Stomach (tissue), 8 donors: ENCODE measurements at regions not wholly inside any gene's neighbourhood (a gene's known extent, or its start where the extent isn't known, plus 50 kb on each side); places are given as distances from the start of the nearest gene placed in this dataset.

Experiments
- DNase-seq, 2 donors: peaks; one replicate each; pipeline versions ENCODE4 v3.0.0 to v3.0.0-alpha.2; 2013 to 2019
- H3K27ac ChIP-seq, 5 donors: fragments of 200-600 bp in 4 of 5; sonication (generic) in 4 of 5; one replicate each; pipeline ENCODE4 v1.5.1; 2013 to 2019; ENCODE audit warnings: mild to moderate bottlenecking in 1 of 5, moderate library complexity in 1 of 5
- H3K27me3 ChIP-seq, 3 donors: fragments of 200-600 bp; sonication (generic); one replicate each; pipeline ENCODE4 v1.5.1; 2017 to 2019; ENCODE audit warnings: mixed run types in 1 of 3
- H3K36me3 ChIP-seq, 4 donors: fragments of 200-600 bp; sonication (generic); 1 replicate in 3 of 4; 2 replicates in 1 of 4; pipeline ENCODE4 v1.5.1; 2016 to 2019
- H3K4me1 ChIP-seq, 4 donors: fragments of 200-600 bp; sonication (generic); one replicate each; pipeline ENCODE4 v1.5.1; 2016 to 2019
- H3K4me3 ChIP-seq, 4 donors: fragments of 200-600 bp; sonication (generic) in 3 of 4; one replicate each; pipeline ENCODE4 v1.5.1; 2016 to 2019; ENCODE audit warnings: mild to moderate bottlenecking in 1 of 4
- H3K9me3 ChIP-seq, 4 donors: fragments of 200-600 bp; sonication (generic); one replicate each; pipeline ENCODE4 v1.5.1; 2016 to 2019
- EP300 ChIP-seq: sonication (generic); formaldehyde crosslinking; IDR thresholded peaks from one replicate; pipeline ENCODE4 v1.6.1; 2017; ENCODE audit warnings: antibody characterized with exemption
- POLR2A ChIP-seq, 4 donors: fragments of 450-650 bp; IDR thresholded peaks; one replicate each; pipeline ENCODE4 v1.6.1; 2016; ENCODE audit warnings: antibody characterized with exemption in 4 of 4, control low read depth in 2 of 4, mild to moderate bottlenecking in 1 of 4, moderate library complexity in 1 of 4
- POLR2AphosphoS5 ChIP-seq, 3 donors: sonication (generic); formaldehyde crosslinking; IDR thresholded peaks; one replicate each; pipeline ENCODE4 v1.6.1; 2016; ENCODE audit warnings: antibody characterized with exemption in 3 of 3
- WGBS, 5 donors: extraction: QIAGEN DNeasy Blood & Tissue Kit in 3 of 5; methylation state at CpG; one replicate each; pipeline versions ENCODE4 v1.1.5 to v1.1.7; 2013 to 2018; 5-methylcytosine and 5-hydroxymethylcytosine counted together
- intact Hi-C: fragments of 100-400 bp; cut with DNase I; formaldehyde crosslinking; loops from one replicate; pipeline ENCODE4 v1.15.1; 2023; ENCODE audit warnings: low total_unique reads
- TF ChIP-seq, protein P1 (sequence below), 7 experiments: fragments of 450-650 bp in 4 of 7; fragments of 200-600 bp in 3 of 7; sonication (generic) in 3 of 7; IDR thresholded peaks; one replicate each; pipeline ENCODE4 v1.5.1; 2016 to 2019; ENCODE audit warnings: antibody characterized with exemption in 7 of 7, control low read depth in 2 of 7, mild to moderate bottlenecking in 1 of 7
- donor health status: healthy with polysubstance abuse.
- donor health status: Bipolar disorder and iron deficiency.
- donor health status: healthy.

DNA sequence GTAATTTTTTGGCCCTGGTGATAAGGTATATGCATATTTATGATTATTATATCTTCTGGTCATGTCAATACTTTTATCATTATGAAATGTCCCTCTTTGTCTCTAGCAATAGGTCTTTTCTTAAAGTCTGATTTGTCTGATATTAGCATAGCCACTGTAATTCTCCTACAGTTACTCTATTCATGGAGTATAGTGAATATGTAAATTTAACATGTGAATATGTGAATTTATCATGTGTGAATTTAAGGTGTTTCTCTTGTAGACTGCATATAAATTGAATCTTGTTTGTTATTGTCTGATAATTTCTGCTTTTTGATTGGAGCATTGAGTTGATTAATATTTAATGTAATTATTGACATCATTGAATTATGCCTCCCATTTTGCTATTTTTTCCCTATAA is 259.4 kb downstream of the HRH4 start:
- H3K36me3 ChIP-seq = no peaks in the 10 kb centered on the region
- H3K4me3 ChIP-seq = no peak overlapping the region
- no peaks in the 10 kb centered on the region for H3K9me3 ChIP-seq
- H3K4me1 ChIP-seq = no peaks in the 10 kb centered on the region
- H3K27me3 ChIP-seq = peaks cover 0 to 6% (median 0%) of the 10 kb centered on the region in 3 donors
- no peak for TF ChIP-seq POLR2AphosphoS5 (IDR thresholded peaks at IDR 0.05)
- no peak for TF ChIP-seq EP300
- TF ChIP-seq POLR2A (IDR thresholded peaks at IDR 0.05) = no peak
- H3K27ac ChIP-seq = no peak overlapping the region
- intact Hi-C loops = loop anchor here (10.0 kb wide), 2 partner anchors 235 to 365 kb away; no protein-coding TSS in a partner anchor
- no peak for DNase-seq

DNA sequence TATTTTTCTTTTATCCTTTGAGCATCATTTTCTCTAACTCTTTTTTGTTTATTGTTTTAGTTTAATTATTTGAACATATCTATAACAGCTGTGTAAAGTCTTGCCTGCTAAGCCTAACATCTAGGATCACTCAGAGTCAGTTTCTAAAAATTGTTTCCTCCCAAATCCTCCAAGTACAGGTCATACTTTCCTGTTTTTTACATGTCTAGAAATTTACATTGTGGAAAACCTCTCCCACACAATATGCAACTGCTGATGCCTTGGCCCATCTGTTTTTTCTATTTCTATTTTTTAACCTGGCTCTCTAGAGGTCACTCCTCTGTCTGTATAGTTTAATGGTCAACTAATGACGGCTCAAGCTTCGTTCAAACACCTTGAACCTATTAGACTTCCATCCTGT is 261.0 kb downstream of the HRH4 start:
- H3K36me3 ChIP-seq = no peaks in the 10 kb centered on the region
- H3K4me1 ChIP-seq = peaks cover 0 to under 1% (median 0%) of the 10 kb centered on the region in 4 donors
- no peak overlapping the region for H3K27ac ChIP-seq
- TF ChIP-seq, protein P1, sequence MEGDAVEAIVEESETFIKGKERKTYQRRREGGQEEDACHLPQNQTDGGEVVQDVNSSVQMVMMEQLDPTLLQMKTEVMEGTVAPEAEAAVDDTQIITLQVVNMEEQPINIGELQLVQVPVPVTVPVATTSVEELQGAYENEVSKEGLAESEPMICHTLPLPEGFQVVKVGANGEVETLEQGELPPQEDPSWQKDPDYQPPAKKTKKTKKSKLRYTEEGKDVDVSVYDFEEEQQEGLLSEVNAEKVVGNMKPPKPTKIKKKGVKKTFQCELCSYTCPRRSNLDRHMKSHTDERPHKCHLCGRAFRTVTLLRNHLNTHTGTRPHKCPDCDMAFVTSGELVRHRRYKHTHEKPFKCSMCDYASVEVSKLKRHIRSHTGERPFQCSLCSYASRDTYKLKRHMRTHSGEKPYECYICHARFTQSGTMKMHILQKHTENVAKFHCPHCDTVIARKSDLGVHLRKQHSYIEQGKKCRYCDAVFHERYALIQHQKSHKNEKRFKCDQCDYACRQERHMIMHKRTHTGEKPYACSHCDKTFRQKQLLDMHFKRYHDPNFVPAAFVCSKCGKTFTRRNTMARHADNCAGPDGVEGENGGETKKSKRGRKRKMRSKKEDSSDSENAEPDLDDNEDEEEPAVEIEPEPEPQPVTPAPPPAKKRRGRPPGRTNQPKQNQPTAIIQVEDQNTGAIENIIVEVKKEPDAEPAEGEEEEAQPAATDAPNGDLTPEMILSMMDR (IDR thresholded peaks at IDR 0.05) = no peak
- no peak for TF ChIP-seq POLR2AphosphoS5 (IDR thresholded peaks at IDR 0.05)
- TF ChIP-seq EP300 = no peak
- TF ChIP-seq POLR2A (IDR thresholded peaks at IDR 0.05) = no peak
- H3K9me3 ChIP-seq = no peaks in the 10 kb centered on the region
- 58 to 77% (median 71%) methylated on average over 2 of the region's 2 CpGs for WGBS, 5 donors
- no peak for DNase-seq
- peaks cover 0 to 9% (median 0%) of the 10 kb centered on the region in 3 donors for H3K27me3 ChIP-seq
- intact Hi-C loops = loop anchor here (10.0 kb wide), 2 partner anchors 237 to 367 kb away; no protein-coding TSS in a partner anchor
- no peak overlapping the region for H3K4me3 ChIP-seq

DNA sequence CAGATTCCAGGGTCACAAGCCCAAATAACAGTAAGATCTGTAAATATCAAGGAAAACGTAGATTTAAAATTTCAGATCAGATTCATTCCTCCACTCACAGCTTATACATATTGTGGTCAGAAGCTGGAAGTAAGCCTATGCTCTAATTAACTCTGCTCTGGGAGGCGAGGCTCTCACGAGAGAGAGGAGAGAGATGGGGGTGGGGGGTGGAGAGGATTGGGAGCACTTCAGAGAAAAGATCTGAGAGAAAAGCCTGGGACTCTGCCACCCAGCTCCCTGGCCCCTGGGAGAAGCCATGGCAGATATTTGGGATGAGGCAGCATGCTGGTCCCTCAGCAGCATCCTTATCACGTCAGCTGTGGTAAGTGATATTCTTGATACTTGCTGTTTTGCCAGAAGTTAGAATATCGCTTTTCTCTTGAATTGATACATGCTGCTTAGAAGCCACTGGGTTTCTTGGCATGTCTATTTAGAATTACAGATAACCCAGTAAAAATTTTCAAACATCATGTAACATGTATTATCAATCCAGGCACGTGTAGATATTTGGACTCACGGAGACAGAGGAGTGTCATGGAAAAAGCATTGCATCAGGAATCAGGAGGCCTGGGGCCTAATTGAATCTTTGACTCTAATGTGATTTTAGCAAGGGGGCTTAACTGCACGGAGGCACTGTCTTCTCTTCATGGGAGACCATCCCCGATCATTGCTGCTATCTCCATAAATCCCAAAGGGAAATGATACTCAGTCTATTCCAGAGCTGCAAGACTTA is 265.4 kb downstream of the HRH4 start:
- DNase-seq = no peak
- intact Hi-C loops = loop anchor here (5.0 to 10.0 kb wide), 3 partner anchors 129 to 371 kb away; no protein-coding TSS in a partner anchor
- Histone ChIP-seq H3K4me1 (peaks cover 0 to 10% (median 4%) of the 10 kb centered on the region in 4 donors), H3K9me3 (no peaks in the 10 kb centered on the region), H3K27me3 (peaks cover 0 to 17% (median 0%) of the 10 kb centered on the region in 3 donors), H3K36me3 (no peaks in the 10 kb centered on the region), H3K27ac (no peak overlapping the region), H3K4me3 (no peak overlapping the region)
- TF ChIP-seq, protein P1 (IDR thresholded peaks at IDR 0.05) = no peak
- TF ChIP-seq POLR2AphosphoS5 (IDR thresholded peaks at IDR 0.05) = no peak
- TF ChIP-seq EP300 = no peak
- no peak for TF ChIP-seq POLR2A (IDR thresholded peaks at IDR 0.05)
- WGBS, 5 donors = 56 to 71% (median 65%) methylated on average over 9 of the region's 9 CpGs

DNA sequence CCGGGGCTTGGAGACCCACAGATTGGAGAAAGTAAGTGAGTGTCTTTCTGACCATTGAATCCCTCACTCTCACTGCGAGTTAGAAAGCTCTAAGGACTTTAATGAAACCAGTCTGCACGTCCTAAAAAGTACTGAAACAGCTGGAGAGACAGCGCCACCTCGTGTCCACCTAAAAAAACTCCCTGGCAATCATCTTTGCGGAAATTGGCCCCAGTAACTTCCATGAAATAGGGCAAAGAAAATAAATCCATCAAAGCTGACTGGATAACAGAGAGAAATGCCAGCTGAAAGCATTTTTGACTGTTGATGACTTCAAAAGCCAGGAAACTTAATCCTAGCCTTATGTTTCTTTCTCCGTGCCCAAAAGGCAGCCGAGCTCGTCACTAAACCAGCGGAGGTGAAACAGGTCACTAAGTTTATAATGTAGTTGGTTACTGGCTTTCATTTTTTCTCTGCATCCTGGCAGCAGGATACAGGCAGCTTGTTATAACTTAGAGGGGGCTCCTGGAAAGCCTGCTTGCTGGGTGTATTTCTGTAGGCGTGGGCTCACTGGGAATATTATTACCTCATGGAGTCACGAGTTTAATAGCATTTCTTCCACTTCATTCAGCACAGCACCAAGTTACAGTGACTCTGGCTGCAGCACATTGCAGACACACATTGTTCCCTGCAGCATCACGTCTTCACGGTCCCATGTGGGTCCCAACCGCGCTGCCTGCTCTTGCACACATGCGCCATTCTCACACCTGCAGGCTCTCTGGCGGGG is 266.5 kb downstream of the HRH4 start:
- no peak for TF ChIP-seq POLR2A (IDR thresholded peaks at IDR 0.05)
- TF ChIP-seq, protein P1 (IDR thresholded peaks at IDR 0.05) = peak in 5 of 7 experiments; percentile 62 to 85 (median 73)
- DNase-seq = peak; percentile 53 to 94
- 47 to 51% (median 50%) methylated on average over 18 of the region's 18 CpGs for WGBS, 5 donors
- H3K27me3 ChIP-seq = peaks cover 0 to 20% (median 0%) of the 10 kb centered on the region in 3 donors
- H3K4me1 ChIP-seq = peaks cover 0 to 10% (median 4%) of the 10 kb centered on the region in 4 donors
- H3K4me3 ChIP-seq = peak overlapping the region in 2 of 4 donors; percentile 0 to 10
- no peaks in the 10 kb centered on the region for H3K9me3 ChIP-seq
- no peaks in the 10 kb centered on the region for H3K36me3 ChIP-seq
- no peak overlapping the region for H3K27ac ChIP-seq
- intact Hi-C loops = loop anchor here (5.0 to 10.0 kb wide), 3 partner anchors 130 to 372 kb away; no protein-coding TSS in a partner anchor
